GM19463 (cell line): ENCODE measurements at regions not wholly inside any gene's neighbourhood (a gene's known extent, or its start where the extent isn't known, plus 50 kb on each side); places are given as distances from the start of the nearest gene placed in this dataset.
"Not testable (repeated sequence)": the region's sequence is repeated elsewhere in the genome, so short reads cannot be mapped to it uniquely, and the experiment has no call there.

ENCODE experiments used
- ATAC-seq: cut with Tn5 transposase; IDR thresholded peaks from one replicate; pipeline ENCODE4 v1.9.1; 2021; ENCODE audit warnings: mild to moderate bottlenecking, moderate library complexity; ENCODE audit not compliant: unreplicated experiment

GRCh38 chr1:8171751-8172464 lies 145.8 kb upstream of the ERRFI1 start:
- ATAC-seq, result no peak

- no peak for ATAC-seq
These were observed 144.1 kb upstream of the ERRFI1 start for GRCh38 chr1:8170059-8170835.

GRCh38 chr1:8169364-8170058 lies 143.4 kb upstream of the ERRFI1 start:
- ATAC-seq, result peak; percentile 57

- no peak for ATAC-seq
These were observed 141.8 kb upstream of the ERRFI1 start for GRCh38 chr1:8167936-8168335.

GRCh38 chr1:8166406-8166805 lies 140.3 kb upstream of the ERRFI1 start:
- ATAC-seq, result no peak

GRCh38 chr1:8165595-8166360 lies 139.7 kb upstream of the ERRFI1 start:
- no peak for ATAC-seq

- no peak for ATAC-seq
These were observed 138.6 kb upstream of the ERRFI1 start for GRCh38 chr1:8164670-8165069.

GRCh38 chr1:8163039-8163438 lies 136.9 kb upstream of the ERRFI1 start:
- no peak for ATAC-seq

- no peak for ATAC-seq
These were observed 136.1 kb upstream of the ERRFI1 start for GRCh38 chr1:8162168-8162567.

- no peak for ATAC-seq
These were observed 135.5 kb upstream of the ERRFI1 start for GRCh38 chr1:8161546-8162105.

- ATAC-seq, result no peak
These were observed 133.4 kb upstream of the ERRFI1 start for GRCh38 chr1:8159470-8160024.

GRCh38 chr1:8158995-8159394 lies 132.9 kb upstream of the ERRFI1 start:
- ATAC-seq, result no peak

- ATAC-seq, result no peak
These were observed 131.7 kb upstream of the ERRFI1 start for GRCh38 chr1:8157765-8158164.

GRCh38 chr1:8155528-8156186 lies 129.5 kb upstream of the ERRFI1 start:
- ATAC-seq, result no peak

GRCh38 chr1:8154621-8155052 lies 128.5 kb upstream of the ERRFI1 start:
- ATAC-seq, result no peak

GRCh38 chr1:8153961-8154360 lies 127.9 kb upstream of the ERRFI1 start:
- ATAC-seq, result no peak

GRCh38 chr1:8152731-8153702 lies 126.9 kb upstream of the ERRFI1 start:
- ATAC-seq, result no peak

- no peak for ATAC-seq
These were observed 125.5 kb upstream of the ERRFI1 start for GRCh38 chr1:8151647-8152046.

- ATAC-seq, result not testable (repeated sequence)
These were observed 123.6 kb upstream of the ERRFI1 start for GRCh38 chr1:8149756-8150155.
